ENCODE measurements at regions not wholly inside any gene's neighbourhood (a gene's known extent, or its start where the extent isn't known, plus 50 kb on each side); places are given as distances from the start of the nearest gene placed in this dataset.

DNA sequence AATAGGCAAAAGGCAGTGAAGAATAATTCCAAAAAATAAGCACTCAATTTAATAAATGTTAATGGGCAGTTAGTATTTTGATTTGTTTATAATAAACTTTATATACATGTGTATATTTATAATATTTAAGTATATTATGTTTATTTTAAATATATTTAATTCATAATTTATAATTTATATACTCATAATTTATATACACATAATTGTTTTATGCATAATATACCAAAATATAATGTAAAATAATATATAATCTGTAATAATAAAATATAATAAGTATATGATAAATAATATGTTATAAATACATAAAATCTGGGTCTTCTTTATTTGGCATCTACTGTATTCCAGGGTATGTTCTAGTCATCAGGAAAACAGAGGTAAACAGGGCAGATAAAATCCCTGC lies 100.2 kb upstream of the ARID2 start:
- Histone ChIP-seq H3K9me3 (ENCODE audit: low read length) (no peaks in the 10 kb centered on the region), H3K36me3 (replicated peaks in 1 of 2; ENCODE audit: control insufficient read depth in 1 of 2, insufficient read depth in 2 of 2, low read length in 2 of 2) (no peaks in the 10 kb centered on the region), H4K20me1 (ENCODE audit: insufficient read depth, low read length) (no peaks in the 10 kb centered on the region), H2AFZ (ENCODE audit: low read length) (no peak overlapping the region), H3K4me1 (ENCODE audit: insufficient read depth, low read length) (no peaks in the 10 kb centered on the region), H3K4me3 (replicated peaks in 1 of 3; ENCODE audit: insufficient read depth in 1 of 3, low read depth in 2 of 3, low read length in 3 of 3) (no peak overlapping the region), H3K27me3 (ENCODE audit: control insufficient read depth in 1 of 2, insufficient read depth in 2 of 2, low read length in 2 of 2) (no peaks in the 10 kb centered on the region; a peak in 2 of 5 replicates), H3K9ac (ENCODE audit: insufficient read depth, low read depth, low read length) (no peak overlapping the region), H3K27ac (ENCODE audit: extremely low read length, insufficient read depth, low read length) (no peak overlapping the region), H3K4me2 (ENCODE audit: low read depth, low read length) (no peak overlapping the region), H3K79me2 (ENCODE audit: insufficient read depth, low read length) (no peaks in the 10 kb centered on the region)
- in situ Hi-C loops (cut with HindIII; ENCODE audit: extremely low pct_ligation_motif_present, low pct_unique_long_range_greater_than_20kb) (no loop called here), intact Hi-C loops (cut with micrococcal nuclease; ENCODE audit: unreplicated experiment) (no loop called here)
- DNase-seq (ENCODE audit: low spot score) (no peak), ATAC-seq (no peak), FAIRE-seq (no peak)
- no peak for TF ChIP-seq ZFP36L1 (CRISPR knock-in tag; IDR thresholded peaks at IDR 0.05)
- TF ChIP-seq ZNF549 (CRISPR knock-in tag; IDR thresholded peaks at IDR 0.05), result no peak
- TF ChIP-seq HES4 (CRISPR knock-in tag; IDR thresholded peaks at IDR 0.05; ENCODE audit: borderline replicate concordance), result no peak
- TF ChIP-seq, protein P1, sequence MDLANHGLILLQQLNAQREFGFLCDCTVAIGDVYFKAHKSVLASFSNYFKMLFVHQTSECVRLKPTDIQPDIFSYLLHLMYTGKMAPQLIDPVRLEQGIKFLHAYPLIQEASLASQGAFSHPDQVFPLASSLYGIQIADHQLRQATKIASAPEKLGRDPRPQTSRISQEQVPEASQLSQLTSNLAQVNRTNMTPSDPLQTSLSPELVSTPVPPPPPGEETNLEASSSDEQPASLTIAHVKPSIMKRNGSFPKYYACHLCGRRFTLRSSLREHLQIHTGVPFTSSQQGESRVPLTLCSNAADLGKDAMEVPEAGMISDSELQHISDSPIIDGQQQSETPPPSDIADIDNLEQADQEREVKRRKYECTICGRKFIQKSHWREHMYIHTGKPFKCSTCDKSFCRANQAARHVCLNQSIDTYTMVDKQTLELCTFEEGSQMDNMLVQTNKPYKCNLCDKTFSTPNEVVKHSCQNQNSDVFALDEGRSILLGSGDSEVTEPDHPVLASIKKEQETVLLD (CRISPR knock-in tag; IDR thresholded peaks at IDR 0.05; ENCODE audit: low read depth), result no peak
- TF ChIP-seq MAFG (CRISPR knock-in tag; IDR thresholded peaks at IDR 0.05), result no peak
- no peak for TF ChIP-seq RARG (CRISPR knock-in tag; IDR thresholded peaks at IDR 0.05; ENCODE audit: low read depth)
- TF ChIP-seq GZF1 (CRISPR knock-in tag; IDR thresholded peaks at IDR 0.05), result no peak
- TF ChIP-seq SOX13 (IDR thresholded peaks at IDR 0.05), result no peak
- TF ChIP-seq SOX13 (CRISPR knock-in tag; conservative IDR thresholded peaks at IDR 0.05 in 1 of 2, IDR thresholded peaks at IDR 0.05 in 1 of 2), result no peak
- no peak for TF ChIP-seq SMARCE1 (IDR thresholded peaks at IDR 0.05; ENCODE audit: borderline replicate concordance)
- TF ChIP-seq SAFB2 (CRISPR knock-in tag; IDR thresholded peaks at IDR 0.05; ENCODE audit: borderline replicate concordance, low read depth), result no peak
- TF ChIP-seq ZC3H4 (CRISPR knock-in tag; IDR thresholded peaks at IDR 0.05; ENCODE audit: borderline replicate concordance), result no peak
- no peak for TF ChIP-seq TP53 (CRISPR knock-in tag; conservative IDR thresholded peaks at IDR 0.05)
- CTCF ChIA-PET (ENCODE audit: low intra/inter-chr PET ratio, low total read pairs), result no interaction called here
- POLR2A ChIA-PET, result no interaction called here
- BruUV-seq (replicated peaks), result no TSS peak
